Coronary artery (tissue), 2 donors: ENCODE measurements at regions not wholly inside any gene's neighbourhood (a gene's known extent, or its start where the extent isn't known, plus 50 kb on each side); places are given as distances from the start of the nearest gene placed in this dataset.

Experiments used
- DNase-seq: peaks from one replicate; pipeline ENCODE4 v3.0.0-alpha.2; 2017; ENCODE audit warnings: low spot score
- H3K27ac ChIP-seq, 2 donors: fragments of 200-600 bp; sonication (generic); one replicate each; pipeline ENCODE4 v1.5.1; 2016 to 2019
- H3K4me3 ChIP-seq: fragments of 200-600 bp; sonication (generic); 2 replicates; pipeline ENCODE4 v1.5.1; 2016; ENCODE audit warnings: mild to moderate bottlenecking, moderate library complexity
- TF ChIP-seq, protein P1 (sequence below): fragments of 200-600 bp; sonication (generic); IDR thresholded peaks from one replicate; pipeline ENCODE4 v1.5.1; 2019; ENCODE audit warnings: antibody characterized with exemption

GRCh38 chr2:56626927-56627326 is 443.1 kb downstream of the CCDC85A start:
- no peak overlapping the region for H3K4me3 ChIP-seq
- H3K27ac ChIP-seq = no peak overlapping the region
- TF ChIP-seq, protein P1, sequence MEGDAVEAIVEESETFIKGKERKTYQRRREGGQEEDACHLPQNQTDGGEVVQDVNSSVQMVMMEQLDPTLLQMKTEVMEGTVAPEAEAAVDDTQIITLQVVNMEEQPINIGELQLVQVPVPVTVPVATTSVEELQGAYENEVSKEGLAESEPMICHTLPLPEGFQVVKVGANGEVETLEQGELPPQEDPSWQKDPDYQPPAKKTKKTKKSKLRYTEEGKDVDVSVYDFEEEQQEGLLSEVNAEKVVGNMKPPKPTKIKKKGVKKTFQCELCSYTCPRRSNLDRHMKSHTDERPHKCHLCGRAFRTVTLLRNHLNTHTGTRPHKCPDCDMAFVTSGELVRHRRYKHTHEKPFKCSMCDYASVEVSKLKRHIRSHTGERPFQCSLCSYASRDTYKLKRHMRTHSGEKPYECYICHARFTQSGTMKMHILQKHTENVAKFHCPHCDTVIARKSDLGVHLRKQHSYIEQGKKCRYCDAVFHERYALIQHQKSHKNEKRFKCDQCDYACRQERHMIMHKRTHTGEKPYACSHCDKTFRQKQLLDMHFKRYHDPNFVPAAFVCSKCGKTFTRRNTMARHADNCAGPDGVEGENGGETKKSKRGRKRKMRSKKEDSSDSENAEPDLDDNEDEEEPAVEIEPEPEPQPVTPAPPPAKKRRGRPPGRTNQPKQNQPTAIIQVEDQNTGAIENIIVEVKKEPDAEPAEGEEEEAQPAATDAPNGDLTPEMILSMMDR = no peak
- DNase-seq = no peak

- TF ChIP-seq, protein P1 = no peak
- Histone ChIP-seq H3K27ac (no peak overlapping the region), H3K4me3 (no peak overlapping the region)
- DNase-seq = no peak
Measured at GRCh38 chr2:56630286-56630685, 446.5 kb downstream of the CCDC85A start.

- no peak overlapping the region for H3K27ac ChIP-seq
- TF ChIP-seq, protein P1 = no peak
- no peak for DNase-seq
- no peak overlapping the region for H3K4me3 ChIP-seq
Measured at GRCh38 chr2:56647997-56648396, 464.2 kb downstream of the CCDC85A start.

DNA sequence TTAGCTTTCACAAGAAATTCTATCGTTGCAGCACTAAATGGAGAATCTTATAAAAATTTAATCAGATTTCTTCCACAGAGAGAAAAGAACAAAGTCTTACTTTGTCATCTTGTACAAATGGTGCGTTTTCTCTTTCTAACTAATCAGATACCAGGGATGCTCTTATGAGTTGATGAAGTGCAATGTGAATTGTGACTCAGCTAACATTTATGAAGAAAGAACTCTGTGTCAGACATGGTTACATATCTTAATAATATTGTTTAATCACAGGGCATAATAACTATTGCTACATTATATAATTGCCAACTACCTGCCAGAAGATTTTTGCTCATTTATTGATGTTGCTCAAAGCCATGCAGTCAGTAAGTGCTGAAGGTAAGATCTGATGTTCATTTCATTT is 465.0 kb downstream of the CCDC85A start:
- no peak overlapping the region for H3K4me3 ChIP-seq
- TF ChIP-seq, protein P1 = no peak
- DNase-seq = no peak
- no peak overlapping the region for H3K27ac ChIP-seq

DNA sequence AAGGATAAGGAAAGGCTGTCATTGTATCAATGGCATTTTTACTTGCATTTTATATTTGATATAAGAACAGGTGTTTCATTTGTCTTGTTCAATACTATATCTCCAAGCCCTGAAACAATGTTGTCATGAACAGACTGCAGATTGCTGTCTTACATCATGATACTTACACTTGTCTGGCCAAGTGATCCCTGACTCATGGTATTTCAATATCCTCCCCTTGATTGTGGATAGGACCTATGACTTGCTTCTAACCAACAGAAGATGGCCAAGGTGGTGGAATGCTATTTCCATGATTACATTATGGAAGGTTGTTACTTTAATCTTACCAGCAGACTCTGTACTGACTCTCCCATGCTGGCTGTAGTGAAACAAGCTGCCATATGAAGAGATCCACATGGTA is 471.1 kb downstream of the CCDC85A start:
- TF ChIP-seq, protein P1 = no peak
- no peak overlapping the region for H3K27ac ChIP-seq
- no peak for DNase-seq
- no peak overlapping the region for H3K4me3 ChIP-seq

- H3K27ac ChIP-seq = no peak overlapping the region
- DNase-seq = no peak
- H3K4me3 ChIP-seq = no peak overlapping the region
- TF ChIP-seq, protein P1 = no peak
Measured at GRCh38 chr2:56656826-56657225, 473.0 kb downstream of the CCDC85A start.

- TF ChIP-seq, protein P1 = no peak
- DNase-seq = no peak
- no peak overlapping the region for H3K27ac ChIP-seq
- H3K4me3 ChIP-seq = no peak overlapping the region
Measured at GRCh38 chr2:56666777-56667176, 483.0 kb downstream of the CCDC85A start.
